KBM-7 (cell line): ENCODE measurements at regions not wholly inside any gene's neighbourhood (a gene's known extent, or its start where the extent isn't known, plus 50 kb on each side); places are given as distances from the start of the nearest gene placed in this dataset.

Experiments
- DNase-seq: peaks from one replicate; pipeline ENCODE4 v3.0.0-alpha.2; 2015
- in situ Hi-C: fragments of 300-500 bp; cut with MboI; formaldehyde crosslinking; loops from 2 replicates; pipeline ENCODE4 v1.14.3; 2020; ENCODE audit warnings: low sequenced_read_pairs, low pct_unique_long_range_greater_than_20kb, mixed read lengths

DNA sequence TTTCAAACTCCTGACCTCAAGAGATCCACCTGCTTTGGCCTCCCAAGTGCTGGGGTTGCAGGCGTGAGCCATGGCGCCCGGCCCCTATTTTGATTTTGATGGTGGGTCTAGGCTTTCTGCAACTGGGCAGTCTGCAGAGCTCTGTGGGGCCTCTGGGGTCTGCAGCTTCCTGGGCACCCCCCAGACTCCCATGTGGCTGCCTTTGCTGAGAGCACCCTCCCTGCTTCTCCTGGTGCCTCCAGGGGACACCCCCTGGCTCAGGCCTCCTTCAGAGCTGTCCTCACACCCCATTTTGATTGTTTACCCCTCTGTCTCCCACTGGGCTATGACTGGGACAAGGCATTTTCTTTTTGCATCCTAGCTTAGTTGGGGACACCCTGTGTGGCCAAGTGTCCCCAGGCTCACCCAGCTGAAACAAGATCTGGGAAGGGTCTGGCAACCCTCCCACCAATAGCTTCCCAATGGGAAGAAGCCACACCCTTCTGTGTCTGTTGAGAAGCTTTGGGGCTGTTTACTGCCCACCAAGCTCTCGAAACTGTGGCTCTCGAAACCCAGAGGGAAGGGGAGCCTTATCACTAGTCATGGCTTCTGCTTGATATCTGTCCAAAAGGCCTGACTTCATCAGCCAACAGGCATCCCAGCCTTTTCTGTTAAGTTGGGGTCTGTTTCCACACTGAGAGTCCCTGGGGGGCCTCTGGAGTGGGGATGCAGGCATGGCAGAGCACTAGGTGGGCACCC lies 204.4 kb upstream of the IER5L start:
- in situ Hi-C loops, result no loop called here
- no peak for DNase-seq

- no peak for DNase-seq
- in situ Hi-C loops, result no loop called here
Observed at GRCh38 chr9:129381481-129381957, 203.5 kb upstream of the IER5L start.

- no peak for DNase-seq
- in situ Hi-C loops, result no loop called here
Observed at GRCh38 chr9:129380961-129381401, 202.9 kb upstream of the IER5L start.

DNA sequence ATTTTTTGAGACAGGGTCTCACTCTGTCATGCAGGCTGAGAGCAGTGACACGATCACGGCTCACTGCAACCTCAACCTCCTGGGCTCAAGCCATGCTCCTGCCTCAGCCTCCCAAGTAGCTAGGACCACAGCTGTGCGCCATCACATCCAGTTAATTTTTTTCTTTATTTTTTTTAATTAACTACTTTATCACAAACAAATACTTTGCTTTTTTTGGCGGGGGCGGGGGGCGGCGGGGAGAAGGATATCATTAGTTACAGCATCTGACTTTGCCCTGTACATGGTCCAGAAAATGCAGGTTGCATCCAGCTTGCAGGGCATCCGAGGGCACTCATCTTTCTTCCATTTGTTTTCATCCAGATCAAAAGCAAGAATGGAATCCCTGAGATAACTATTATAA lies 201.8 kb upstream of the IER5L start:
- DNase-seq, result no peak
- in situ Hi-C loops, result no loop called here

- in situ Hi-C loops, result no loop called here
- DNase-seq, result no peak
Observed at GRCh38 chr9:129379181-129379836, 201.2 kb upstream of the IER5L start.

DNA sequence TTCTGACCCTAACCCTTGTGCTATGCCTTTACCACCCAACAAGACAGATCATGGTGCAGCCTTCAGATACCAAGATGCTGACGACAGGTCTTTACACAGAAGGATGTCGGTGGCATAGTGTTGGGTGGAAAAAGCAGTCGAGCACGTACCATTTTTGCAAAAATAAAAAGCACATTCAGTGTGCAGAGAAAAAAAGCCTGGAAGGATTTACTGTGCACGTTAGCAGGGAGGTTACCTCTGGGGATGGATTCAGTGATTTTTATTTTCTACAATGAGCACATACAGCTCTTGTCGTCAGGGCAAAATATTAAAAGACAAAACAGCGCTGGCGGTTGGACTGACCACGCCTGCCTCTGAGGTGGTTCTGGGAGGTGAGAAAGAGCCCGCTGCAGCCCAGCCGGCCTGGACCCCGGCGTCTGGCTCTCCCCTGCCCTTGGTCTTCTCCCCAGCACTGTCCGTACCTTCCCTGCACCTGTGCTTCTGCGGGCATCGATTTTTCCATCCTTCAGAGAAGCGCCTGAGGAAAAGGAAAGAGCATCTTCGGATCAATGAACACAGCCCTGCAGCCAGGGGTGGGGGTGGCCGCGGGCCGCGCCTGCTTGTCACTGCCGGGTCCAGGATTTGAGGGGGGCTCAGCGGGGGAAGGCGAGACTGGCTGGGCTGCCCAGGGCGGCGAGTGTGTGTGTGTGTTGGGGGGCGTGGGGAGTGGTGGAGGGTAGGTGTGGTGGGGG lies 200.0 kb upstream of the IER5L start:
- in situ Hi-C loops, result no loop called here

GRCh38 chr9:129377181-129377580 lies 199.1 kb upstream of the IER5L start:
- in situ Hi-C loops, result no loop called here
- DNase-seq, result no peak

More for the DNA sequence above, 200.0 kb upstream of the IER5L start:
- no peak for DNase-seq

DNA sequence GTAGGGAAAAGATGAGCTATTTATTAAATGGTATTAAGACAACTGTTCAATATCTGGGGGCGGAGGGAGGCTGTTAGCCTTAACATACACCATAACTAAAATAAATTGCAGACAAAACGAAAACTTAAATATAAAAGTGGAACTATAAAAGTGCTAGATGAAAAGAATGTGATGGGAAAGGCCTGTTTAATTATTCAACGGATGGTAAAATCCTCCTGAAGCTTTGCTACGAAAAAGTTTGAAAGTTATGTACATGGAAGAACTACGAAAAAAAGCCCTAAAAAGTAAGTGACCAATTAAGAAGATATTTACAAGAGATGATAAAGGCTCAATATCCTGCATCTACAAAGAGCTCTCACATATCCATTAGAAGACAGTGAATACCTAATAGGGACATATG lies 197.8 kb upstream of the IER5L start:
- DNase-seq, result no peak
- in situ Hi-C loops, result no loop called here

GRCh38 chr9:129374651-129375050 lies 196.6 kb upstream of the IER5L start:
- in situ Hi-C loops, result no loop called here
- no peak for DNase-seq

DNA sequence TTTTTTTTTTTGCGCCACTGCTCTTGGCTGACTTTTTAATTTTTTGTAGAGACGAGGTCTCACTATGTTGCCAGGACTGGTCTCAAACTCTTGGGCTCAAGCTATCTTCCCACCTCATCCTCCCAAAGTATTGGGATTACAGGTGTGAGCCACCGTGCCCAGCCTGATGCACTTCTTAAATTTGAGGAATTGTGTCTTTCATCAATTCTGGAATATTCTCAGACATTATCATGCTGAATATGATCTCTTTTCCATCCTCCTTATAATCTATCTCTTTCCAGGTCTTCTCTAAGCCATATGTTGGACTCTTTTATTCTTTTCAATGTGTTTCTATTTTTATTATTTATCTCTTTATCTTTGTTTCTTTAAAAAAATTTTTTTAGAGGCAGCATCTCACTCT lies 196.2 kb upstream of the IER5L start:
- DNase-seq, result no peak
- in situ Hi-C loops, result no loop called here

GRCh38 chr9:129373361-129373760 lies 195.3 kb upstream of the IER5L start:
- in situ Hi-C loops, result no loop called here
- DNase-seq, result no peak

DNA sequence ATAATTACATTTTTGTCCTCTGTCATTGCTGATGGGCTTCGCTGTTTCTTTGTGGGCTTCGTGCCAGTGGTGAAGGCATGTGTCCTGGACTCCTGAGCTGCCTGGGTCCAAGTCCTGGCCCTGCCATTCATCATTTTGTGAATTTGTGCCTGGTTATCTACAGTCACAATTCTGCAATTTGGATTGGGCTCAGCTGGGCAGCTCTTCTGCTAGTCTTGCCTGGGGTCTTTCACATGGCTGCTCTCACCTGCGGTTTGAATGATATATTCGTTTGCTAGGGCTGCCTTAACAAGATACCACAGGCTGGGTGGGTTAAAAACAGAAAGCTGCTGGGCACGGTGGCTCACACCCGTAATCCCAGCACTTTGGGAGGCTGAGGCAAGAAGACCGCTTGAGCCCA lies 192.7 kb upstream of the IER5L start:
- in situ Hi-C loops, result no loop called here
- DNase-seq, result no peak

DNA sequence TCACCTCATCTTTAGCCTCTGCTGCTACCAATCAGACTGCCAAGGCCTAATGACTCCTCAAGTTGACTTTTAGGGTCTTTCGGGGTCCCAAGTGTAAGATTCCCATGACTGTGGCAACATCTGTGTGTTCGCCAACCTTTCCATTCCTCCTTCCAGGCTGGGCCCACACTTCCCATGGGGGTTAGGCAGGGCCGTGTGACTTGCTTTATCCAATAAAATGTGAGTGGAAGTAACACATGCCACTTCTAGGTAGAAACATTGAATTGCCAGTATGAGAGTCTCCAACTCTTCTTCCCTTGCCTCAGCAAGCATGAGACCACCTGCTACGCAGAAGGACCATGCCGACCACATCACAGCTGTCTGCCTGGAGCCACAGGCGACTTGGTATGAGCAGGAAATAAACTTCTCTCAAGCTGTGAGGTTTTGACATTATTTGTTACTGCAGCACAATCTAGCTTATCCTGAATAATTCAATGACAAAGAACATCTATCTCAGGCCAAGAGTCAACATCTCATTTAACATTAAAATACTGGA lies 190.4 kb upstream of the IER5L start:
- in situ Hi-C loops, result no loop called here
- DNase-seq, result no peak

DNA sequence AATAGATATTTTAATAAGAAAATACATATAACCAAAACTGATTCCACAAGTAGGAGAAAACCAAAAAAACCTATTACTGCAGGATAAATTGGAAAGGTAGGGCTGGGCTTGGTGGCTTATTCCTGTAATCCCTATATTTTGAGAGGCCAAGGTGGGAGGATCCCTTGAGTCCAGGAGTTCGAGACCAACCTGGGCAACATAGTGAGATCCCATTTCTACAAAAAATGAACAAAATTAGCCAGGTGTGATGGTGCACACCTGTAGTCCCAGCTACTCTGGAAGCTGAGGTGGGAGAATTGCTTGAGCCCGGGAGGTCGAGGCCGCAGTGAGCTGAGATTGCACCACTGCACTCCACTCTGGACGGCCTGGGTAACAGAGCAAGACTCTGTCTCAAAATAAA lies 189.2 kb upstream of the IER5L start:
- in situ Hi-C loops, result no loop called here
- no peak for DNase-seq

DNA sequence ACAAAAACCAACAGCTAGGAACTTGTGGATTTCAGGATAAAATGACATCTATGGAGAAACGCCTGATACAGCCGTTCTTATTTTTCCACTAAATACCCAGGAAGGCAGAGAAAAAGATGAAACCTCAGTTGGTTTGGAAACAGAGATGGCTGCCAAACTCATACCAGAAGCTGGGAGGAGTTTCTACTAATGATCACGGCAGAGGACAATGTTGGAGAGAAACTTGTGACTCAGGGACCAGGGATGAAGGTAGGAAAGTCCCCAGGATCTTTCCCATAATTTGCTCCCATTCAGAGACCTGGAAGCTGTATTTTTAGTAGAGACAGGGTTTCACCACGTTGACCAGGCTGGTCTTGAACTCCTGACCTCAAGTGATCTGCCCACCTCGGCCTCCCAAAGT lies 187.1 kb upstream of the IER5L start:
- DNase-seq, result no peak
- in situ Hi-C loops, result no loop called here

GRCh38 chr9:129363216-129363873 lies 185.3 kb upstream of the IER5L start:
- DNase-seq, result no peak
- in situ Hi-C loops, result no loop called here

- in situ Hi-C loops, result no loop called here
- no peak for DNase-seq
Observed at GRCh38 chr9:129362287-129363000, 184.4 kb upstream of the IER5L start.

DNA sequence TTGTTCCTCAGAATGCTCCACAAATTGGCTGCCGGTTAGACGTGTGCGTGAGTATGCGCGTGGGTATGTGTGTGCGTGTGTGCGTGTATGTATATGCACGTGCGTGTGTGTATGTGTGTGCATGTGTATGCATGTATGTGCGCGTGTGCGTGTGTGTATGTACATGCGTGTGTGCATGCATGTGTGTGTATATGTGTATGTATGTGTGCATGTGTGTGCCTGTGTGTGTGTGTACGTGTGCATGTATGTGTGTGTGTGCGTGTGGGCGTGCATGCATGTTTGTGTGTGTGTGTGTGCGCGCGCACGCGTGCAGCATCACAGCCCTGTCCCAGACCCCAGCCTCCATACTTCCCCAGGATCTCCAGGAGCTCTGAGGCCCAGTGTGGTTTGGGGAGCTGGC lies 183.1 kb upstream of the IER5L start:
- in situ Hi-C loops, result no loop called here

More for the DNA sequence above, 183.1 kb upstream of the IER5L start:
- DNase-seq, result no peak
